Sigmoid colon (tissue), 6 donors: ENCODE measurements at regions not wholly inside any gene's neighbourhood (a gene's known extent, or its start where the extent isn't known, plus 50 kb on each side); places are given as distances from the start of the nearest gene placed in this dataset.

ENCODE experiments used
- DNase-seq: peaks from one replicate; pipeline ENCODE4 v3.0.0-alpha.2; 2019
- H3K27ac ChIP-seq, 4 donors: fragments of 200-600 bp; sonication (generic); one replicate each; pipeline ENCODE4 v1.5.1; 2016 to 2019; ENCODE audit warnings: mild to moderate bottlenecking in 1 of 4
- H3K27me3 ChIP-seq, 3 donors: fragments of 200-600 bp; sonication (generic); one replicate each; pipeline ENCODE4 v1.5.1; 2019; ENCODE audit warnings: mild to moderate bottlenecking in 1 of 3
- H3K36me3 ChIP-seq, 4 donors: fragments of 200-600 bp; sonication (generic); one replicate each; pipeline ENCODE4 v1.5.1; 2016 to 2019
- H3K4me1 ChIP-seq, 4 donors: fragments of 200-600 bp; sonication (generic); one replicate each; pipeline ENCODE4 v1.5.1; 2017 to 2019
- H3K4me3 ChIP-seq, 4 donors: fragments of 200-600 bp; sonication (generic); one replicate each; pipeline ENCODE4 v1.5.1; 2017 to 2019; ENCODE audit warnings: mild to moderate bottlenecking in 2 of 4, moderate library complexity in 1 of 4
- H3K9me3 ChIP-seq, 4 donors: fragments of 200-600 bp in 3 of 4; sonication (generic) in 3 of 4; one replicate each; pipeline versions ENCODE4 v1.5.1 to v1.6.1; 2013 to 2019
- EP300 ChIP-seq, 4 donors: sonication (generic); formaldehyde crosslinking; IDR thresholded peaks; one replicate each; pipeline ENCODE4 v1.6.1; 2017; ENCODE audit warnings: antibody characterized with exemption in 4 of 4
- POLR2A ChIP-seq, 2 donors: fragments of 450-650 bp; IDR thresholded peaks; one replicate each; pipeline ENCODE4 v1.6.1; 2016; ENCODE audit warnings: antibody characterized with exemption in 2 of 2, mild to moderate bottlenecking in 2 of 2, moderate library complexity in 2 of 2
- POLR2AphosphoS5 ChIP-seq, 4 donors: sonication (generic); formaldehyde crosslinking; IDR thresholded peaks; one replicate each; pipeline ENCODE4 v1.6.1; 2017; ENCODE audit warnings: antibody characterized with exemption in 4 of 4
- WGBS, 2 donors: extraction: QIAGEN DNeasy Blood & Tissue Kit; methylation state at CpG; one replicate each; pipeline ENCODE4 v1.1.7; 2013; 5-methylcytosine and 5-hydroxymethylcytosine counted together
- intact Hi-C: fragments of 100-400 bp; cut with DNase I; formaldehyde crosslinking; loops from one replicate; pipeline ENCODE4 v1.15.1; 2023
- TF ChIP-seq, protein P1 (sequence below), 4 experiments: fragments of 450-650 bp in 3 of 4; fragments of 200-600 bp in 1 of 4; IDR thresholded peaks; one replicate each; pipeline ENCODE4 v1.5.1; 2016 to 2019; ENCODE audit warnings: antibody characterized with exemption in 4 of 4, mild to moderate bottlenecking in 3 of 4, moderate library complexity in 2 of 4
- donor health status: healthy with polysubstance abuse.
- donor health status: healthy.

DNA sequence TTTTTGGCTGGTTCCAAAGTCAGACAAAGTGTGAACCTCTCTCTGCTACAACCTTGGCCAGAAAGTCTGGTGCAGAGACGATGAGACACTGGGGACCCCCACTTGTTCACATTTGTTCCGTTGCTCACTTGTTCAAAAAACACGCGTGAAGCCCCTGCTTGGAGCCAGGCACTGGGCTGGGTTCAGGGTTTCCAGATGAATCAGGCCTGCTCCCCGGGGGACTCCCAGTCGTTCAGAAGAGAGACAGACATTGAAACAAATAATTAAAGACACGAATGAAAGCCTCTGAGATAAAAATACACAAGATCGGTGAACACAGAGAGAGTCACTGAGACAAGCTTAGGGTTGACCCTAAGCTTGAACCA lies 101.5 kb upstream of the RUNX3 start:
- H3K27ac ChIP-seq, result peak overlapping the region in 1 of 4 donors; percentile 57
- H3K36me3 ChIP-seq, result no peaks in the 10 kb centered on the region
- no peak for DNase-seq
- no peak overlapping the region for H3K4me3 ChIP-seq
- intact Hi-C loops, result no loop called here
- no peaks in the 10 kb centered on the region for H3K9me3 ChIP-seq
- H3K27me3 ChIP-seq, result no peaks in the 10 kb centered on the region
- 46 to 67% methylated on average over 8 of the region's 8 CpGs for WGBS, 2 donors
- peaks cover 0 to 13% (median 11%) of the 10 kb centered on the region in 4 donors for H3K4me1 ChIP-seq
- no peak for TF ChIP-seq POLR2AphosphoS5 (IDR thresholded peaks at IDR 0.05)
- TF ChIP-seq, protein P1, sequence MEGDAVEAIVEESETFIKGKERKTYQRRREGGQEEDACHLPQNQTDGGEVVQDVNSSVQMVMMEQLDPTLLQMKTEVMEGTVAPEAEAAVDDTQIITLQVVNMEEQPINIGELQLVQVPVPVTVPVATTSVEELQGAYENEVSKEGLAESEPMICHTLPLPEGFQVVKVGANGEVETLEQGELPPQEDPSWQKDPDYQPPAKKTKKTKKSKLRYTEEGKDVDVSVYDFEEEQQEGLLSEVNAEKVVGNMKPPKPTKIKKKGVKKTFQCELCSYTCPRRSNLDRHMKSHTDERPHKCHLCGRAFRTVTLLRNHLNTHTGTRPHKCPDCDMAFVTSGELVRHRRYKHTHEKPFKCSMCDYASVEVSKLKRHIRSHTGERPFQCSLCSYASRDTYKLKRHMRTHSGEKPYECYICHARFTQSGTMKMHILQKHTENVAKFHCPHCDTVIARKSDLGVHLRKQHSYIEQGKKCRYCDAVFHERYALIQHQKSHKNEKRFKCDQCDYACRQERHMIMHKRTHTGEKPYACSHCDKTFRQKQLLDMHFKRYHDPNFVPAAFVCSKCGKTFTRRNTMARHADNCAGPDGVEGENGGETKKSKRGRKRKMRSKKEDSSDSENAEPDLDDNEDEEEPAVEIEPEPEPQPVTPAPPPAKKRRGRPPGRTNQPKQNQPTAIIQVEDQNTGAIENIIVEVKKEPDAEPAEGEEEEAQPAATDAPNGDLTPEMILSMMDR (IDR thresholded peaks at IDR 0.05), result no peak
- TF ChIP-seq EP300 (IDR thresholded peaks at IDR 0.05), result no peak
- TF ChIP-seq POLR2A (IDR thresholded peaks at IDR 0.05), result no peak

DNA sequence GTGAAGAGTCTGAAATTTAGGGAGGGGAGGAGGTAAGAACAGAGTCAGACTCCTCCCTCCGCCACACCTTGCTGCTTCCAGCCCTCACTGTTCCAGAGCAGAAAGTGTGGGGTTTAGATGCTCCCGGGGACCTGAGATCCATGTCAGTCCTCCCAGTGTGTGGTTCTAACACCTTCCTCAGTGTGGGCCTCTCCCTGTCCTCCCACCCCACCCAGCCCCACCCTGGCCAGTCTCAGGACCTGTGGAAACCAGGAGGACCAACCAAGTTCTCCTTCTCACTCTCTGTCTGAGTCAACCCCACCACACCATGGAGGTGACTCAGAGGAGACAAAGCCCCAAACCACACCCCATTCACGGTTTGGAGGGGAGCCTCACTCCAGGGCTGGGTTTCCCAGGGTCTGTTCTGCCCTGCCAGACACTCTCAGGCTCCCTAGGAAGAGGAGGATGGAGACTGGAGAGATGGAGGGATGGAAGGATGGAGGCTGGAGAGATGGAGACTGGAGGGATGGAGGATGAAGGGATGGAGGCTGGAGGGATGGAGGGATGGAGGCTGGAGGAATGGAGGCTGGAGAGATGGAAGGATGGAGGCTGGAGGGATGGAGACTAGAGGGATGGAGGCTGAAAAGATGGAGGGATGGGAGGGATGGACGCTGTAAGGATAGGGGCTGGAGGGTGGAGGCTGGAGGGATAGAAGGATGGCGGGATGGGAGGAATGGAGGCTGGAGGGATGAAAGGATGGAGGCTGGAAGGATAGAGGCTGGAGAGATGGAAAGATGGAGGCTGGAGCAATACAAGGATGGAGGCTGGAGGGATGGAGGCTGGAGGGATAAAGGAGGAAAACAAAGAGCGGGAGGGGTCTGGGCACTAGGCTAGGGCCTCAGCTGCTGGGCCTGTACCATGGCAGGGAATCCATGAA lies 100.9 kb upstream of the RUNX3 start:
- Histone ChIP-seq H3K27me3 (no peaks in the 10 kb centered on the region), H3K27ac (peak overlapping the region in 1 of 4 donors; percentile 57), H3K36me3 (no peaks in the 10 kb centered on the region), H3K4me3 (no peak overlapping the region), H3K9me3 (no peaks in the 10 kb centered on the region), H3K4me1 (peaks cover 0 to 13% (median 11%) of the 10 kb centered on the region in 4 donors)
- DNase-seq, result no peak
- intact Hi-C loops, result no loop called here
- TF ChIP-seq POLR2AphosphoS5 (IDR thresholded peaks at IDR 0.05), result no peak
- TF ChIP-seq POLR2A (IDR thresholded peaks at IDR 0.05), result no peak
- 58 to 62% methylated on average over 6 of the region's 6 CpGs for WGBS, 2 donors

DNA sequence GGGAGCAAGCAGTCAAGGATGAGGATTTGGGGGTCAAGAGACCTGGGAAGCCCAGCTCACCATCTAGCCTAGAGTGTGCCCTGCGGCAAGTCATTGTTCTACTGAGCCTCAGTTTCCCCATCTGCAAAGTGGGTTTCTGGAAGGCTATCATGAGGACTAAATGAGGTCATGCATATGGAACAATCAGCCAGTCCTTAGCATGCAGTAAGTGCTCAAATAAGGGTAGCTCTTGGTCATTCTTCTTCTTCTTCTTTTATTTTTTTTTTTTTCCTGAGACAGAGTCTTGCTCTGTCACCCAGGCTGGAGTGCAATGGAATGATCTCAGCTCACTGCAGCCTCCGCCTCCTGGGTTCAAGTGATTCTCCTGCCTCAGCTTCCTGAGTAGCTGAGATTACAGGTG lies 99.9 kb upstream of the RUNX3 start:
- H3K27ac ChIP-seq, result no peak overlapping the region
- intact Hi-C loops, result no loop called here
- H3K9me3 ChIP-seq, result no peaks in the 10 kb centered on the region
- TF ChIP-seq POLR2AphosphoS5 (IDR thresholded peaks at IDR 0.05) (no peak), EP300 (IDR thresholded peaks at IDR 0.05) (no peak), POLR2A (IDR thresholded peaks at IDR 0.05) (no peak)
- TF ChIP-seq, protein P1 (IDR thresholded peaks at IDR 0.05), result no peak
- no peak overlapping the region for H3K4me3 ChIP-seq
- no peaks in the 10 kb centered on the region for H3K36me3 ChIP-seq
- H3K27me3 ChIP-seq, result no peaks in the 10 kb centered on the region
- WGBS, 2 donors, result 86 to 92% methylated on average over 2 of the region's 2 CpGs
- peaks cover 0 to 13% (median 11%) of the 10 kb centered on the region in 4 donors for H3K4me1 ChIP-seq
- DNase-seq, result no peak

DNA sequence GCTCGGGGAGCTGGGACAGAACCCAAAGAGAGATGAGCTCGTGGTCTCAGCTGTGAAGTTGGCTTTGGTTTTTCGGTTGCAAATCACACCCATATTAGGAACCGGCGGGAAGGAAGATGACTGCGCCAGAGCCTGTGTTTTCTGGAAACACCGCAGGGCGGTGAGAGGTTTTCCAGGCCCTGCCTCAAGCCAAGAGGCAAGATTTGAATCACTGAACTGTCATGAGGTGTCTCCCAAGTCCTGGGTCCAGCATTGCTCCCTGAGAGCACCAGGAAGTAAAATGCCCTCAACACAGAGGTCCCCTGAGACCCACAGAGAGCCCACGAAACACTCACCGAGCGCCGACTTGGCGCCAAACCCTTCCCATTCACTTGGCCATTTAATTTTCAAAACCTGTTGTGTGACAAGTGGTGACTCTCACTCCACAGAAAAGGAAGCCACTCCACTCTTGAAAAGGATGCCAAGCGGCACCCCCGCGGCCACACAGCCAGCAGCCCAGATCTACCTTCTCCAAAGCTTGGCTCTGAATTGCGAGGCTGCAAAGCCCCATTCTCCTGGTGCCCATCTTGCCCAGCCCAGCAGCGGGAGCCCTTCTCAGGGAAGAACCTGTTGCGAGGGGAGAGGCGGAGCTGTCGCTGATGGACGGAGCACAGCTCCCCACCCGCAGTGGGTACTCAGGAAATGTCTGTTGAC lies 99.0 kb upstream of the RUNX3 start:
- no peak for DNase-seq
- H3K27ac ChIP-seq, result peak overlapping the region in 2 of 4 donors; percentile 54 to 62
- intact Hi-C loops, result no loop called here
- no peaks in the 10 kb centered on the region for H3K9me3 ChIP-seq
- no peaks in the 10 kb centered on the region for H3K36me3 ChIP-seq
- no peak overlapping the region for H3K4me3 ChIP-seq
- 50 to 64% methylated on average over 23 of the region's 23 CpGs for WGBS, 2 donors
- H3K27me3 ChIP-seq, result no peaks in the 10 kb centered on the region
- H3K4me1 ChIP-seq, result peaks cover 0 to 13% (median 11%) of the 10 kb centered on the region in 4 donors
- peak in 1 of 4 donors; percentile 84 for TF ChIP-seq EP300 (IDR thresholded peaks at IDR 0.05)
- TF ChIP-seq, protein P1 (IDR thresholded peaks at IDR 0.05), result no peak
- TF ChIP-seq POLR2AphosphoS5 (IDR thresholded peaks at IDR 0.05), result peak in 2 of 4 donors; percentile 19 to 75
- no peak for TF ChIP-seq POLR2A (IDR thresholded peaks at IDR 0.05)

DNA sequence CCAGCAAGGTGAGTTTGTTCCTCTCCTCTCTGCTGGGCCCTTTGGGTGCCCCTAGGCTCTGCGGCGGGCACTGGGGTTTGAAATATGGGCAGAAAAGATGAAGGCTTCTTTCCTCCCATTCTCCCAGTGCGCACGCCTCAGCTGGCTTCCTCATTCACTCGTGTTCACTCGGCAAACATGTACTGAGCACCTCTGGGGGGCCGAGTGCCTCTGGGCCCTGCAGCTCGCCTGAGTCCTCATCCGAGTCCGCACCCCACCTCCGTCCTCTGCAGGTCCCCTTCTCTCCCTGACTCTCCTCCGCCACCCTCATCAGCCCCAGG lies 98.5 kb upstream of the RUNX3 start:
- intact Hi-C loops, result no loop called here

More for the DNA sequence above, 98.5 kb upstream of the RUNX3 start:
- Histone ChIP-seq H3K4me1 (peaks cover 0 to 13% (median 11%) of the 10 kb centered on the region in 4 donors), H3K4me3 (no peak overlapping the region), H3K27ac (peak overlapping the region in 1 of 4 donors; percentile 47), H3K27me3 (no peaks in the 10 kb centered on the region), H3K36me3 (no peaks in the 10 kb centered on the region), H3K9me3 (no peaks in the 10 kb centered on the region)
- TF ChIP-seq EP300 (IDR thresholded peaks at IDR 0.05), result no peak
- TF ChIP-seq POLR2A (IDR thresholded peaks at IDR 0.05), result no peak
- no peak for TF ChIP-seq POLR2AphosphoS5 (IDR thresholded peaks at IDR 0.05)
- TF ChIP-seq, protein P1 (IDR thresholded peaks at IDR 0.05), result no peak
- DNase-seq, result no peak
- WGBS, 2 donors, result 73 to 86% methylated on average over 12 of the region's 12 CpGs
